Vagina (tissue), 2 donors: ENCODE measurements at regions not wholly inside any gene's neighbourhood (a gene's known extent, or its start where the extent isn't known, plus 50 kb on each side); places are given as distances from the start of the nearest gene placed in this dataset.

Experiments used
- POLR2AphosphoS5 ChIP-seq, 2 donors: sonication (generic); formaldehyde crosslinking; IDR thresholded peaks; one replicate each; pipeline ENCODE4 v1.9.0; 2017; ENCODE audit warnings: antibody characterized with exemption in 2 of 2, mild to moderate bottlenecking in 2 of 2, low read depth in 1 of 2; ENCODE audit not compliant: insufficient read depth in 1 of 2
- TF ChIP-seq, protein P1 (sequence below), 3 experiments: fragments of 450-650 bp in 2 of 3; fragments of 200-600 bp in 1 of 3; sonication (generic) in 1 of 3; IDR thresholded peaks; one replicate each; pipeline ENCODE4 v1.5.1; 2017 to 2019; ENCODE audit warnings: antibody characterized with exemption in 3 of 3, mild to moderate bottlenecking in 2 of 3, moderate library complexity in 2 of 3

- no peak for TF ChIP-seq POLR2AphosphoS5 (IDR thresholded peaks at IDR 0.05; ENCODE audit: insufficient read depth in 1 of 2, low read depth in 1 of 2)
- TF ChIP-seq, protein P1, sequence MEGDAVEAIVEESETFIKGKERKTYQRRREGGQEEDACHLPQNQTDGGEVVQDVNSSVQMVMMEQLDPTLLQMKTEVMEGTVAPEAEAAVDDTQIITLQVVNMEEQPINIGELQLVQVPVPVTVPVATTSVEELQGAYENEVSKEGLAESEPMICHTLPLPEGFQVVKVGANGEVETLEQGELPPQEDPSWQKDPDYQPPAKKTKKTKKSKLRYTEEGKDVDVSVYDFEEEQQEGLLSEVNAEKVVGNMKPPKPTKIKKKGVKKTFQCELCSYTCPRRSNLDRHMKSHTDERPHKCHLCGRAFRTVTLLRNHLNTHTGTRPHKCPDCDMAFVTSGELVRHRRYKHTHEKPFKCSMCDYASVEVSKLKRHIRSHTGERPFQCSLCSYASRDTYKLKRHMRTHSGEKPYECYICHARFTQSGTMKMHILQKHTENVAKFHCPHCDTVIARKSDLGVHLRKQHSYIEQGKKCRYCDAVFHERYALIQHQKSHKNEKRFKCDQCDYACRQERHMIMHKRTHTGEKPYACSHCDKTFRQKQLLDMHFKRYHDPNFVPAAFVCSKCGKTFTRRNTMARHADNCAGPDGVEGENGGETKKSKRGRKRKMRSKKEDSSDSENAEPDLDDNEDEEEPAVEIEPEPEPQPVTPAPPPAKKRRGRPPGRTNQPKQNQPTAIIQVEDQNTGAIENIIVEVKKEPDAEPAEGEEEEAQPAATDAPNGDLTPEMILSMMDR (IDR thresholded peaks at IDR 0.05), result no peak
These were observed 118.2 kb upstream of the GJE1 start for GRCh38 chr6:142014515-142014914.
